ENCODE measurements at regions not wholly inside any gene's neighbourhood (a gene's known extent, or its start where the extent isn't known, plus 50 kb on each side); places are given as distances from the start of the nearest gene placed in this dataset.

GRCh38 chr21:23541571-23541970 lies 2065.7 kb downstream of the MRPL39 start:
- no peak for DNase-seq (ENCODE audit: low read depth in 4 of 4, low spot score in 1 of 4)

DNA sequence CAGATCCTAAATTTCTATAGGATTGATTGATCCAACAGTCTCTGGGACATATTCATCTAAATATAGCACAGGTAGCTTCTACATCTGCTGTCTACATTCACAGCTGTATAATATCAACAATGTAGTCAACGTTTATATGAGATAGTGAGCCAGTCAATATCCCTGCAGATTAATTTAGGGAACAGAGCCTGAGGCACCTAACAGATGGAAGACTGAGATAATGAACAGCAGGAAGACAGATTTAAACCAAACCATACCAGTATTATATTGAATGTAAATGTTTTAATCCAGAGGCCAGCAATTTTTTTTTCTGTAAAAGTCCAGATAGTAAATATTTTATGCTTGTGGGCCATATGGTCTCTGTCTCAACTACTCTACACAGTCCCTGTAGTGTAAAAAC lies 2072.4 kb downstream of the MRPL39 start:
- DNase-seq (ENCODE audit: low read depth in 4 of 4, low spot score in 1 of 4), result no peak

- DNase-seq (ENCODE audit: low read depth in 4 of 4, low spot score in 1 of 4), result no peak
Measured at GRCh38 chr21:23531444-23531843, 2075.8 kb downstream of the MRPL39 start.

DNA sequence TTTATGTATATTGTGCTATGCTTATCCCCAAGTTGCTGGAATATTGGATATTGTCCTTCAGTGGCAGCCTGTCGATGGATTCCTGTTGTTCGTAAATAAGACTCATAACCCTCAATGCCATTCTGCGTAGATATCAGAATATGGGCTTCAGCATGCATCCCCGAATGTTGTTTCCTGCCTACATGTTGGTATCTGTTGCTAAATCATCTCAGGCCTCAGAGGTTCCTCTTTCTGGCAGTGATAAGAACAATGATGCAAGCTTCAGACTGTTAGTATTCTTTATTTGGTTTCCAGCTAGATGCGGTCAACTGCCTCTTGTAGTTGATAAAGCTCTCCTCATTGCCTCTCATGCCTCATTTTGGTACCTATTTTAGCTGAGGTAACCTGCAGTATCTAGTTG lies 2082.6 kb downstream of the MRPL39 start:
- DNase-seq (ENCODE audit: low read depth in 4 of 4, low spot score in 1 of 4), result no peak

DNA sequence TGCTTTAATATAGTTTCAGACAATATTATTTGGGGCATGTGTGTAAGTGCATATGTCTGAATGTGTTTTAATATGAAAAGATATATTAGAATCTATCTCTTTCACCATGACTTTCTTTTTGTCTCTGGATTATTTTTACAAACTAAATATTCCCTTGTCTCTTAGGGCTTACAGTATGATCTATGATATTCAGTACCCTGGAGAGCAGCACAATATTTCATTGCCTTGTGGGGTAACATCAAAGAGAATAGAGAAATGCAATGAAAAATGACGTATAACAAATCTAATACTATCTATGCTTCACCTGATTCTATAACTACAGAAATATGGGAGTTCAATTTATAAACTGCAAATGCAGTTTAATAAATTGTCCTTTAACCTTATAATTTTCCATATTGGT lies 2084.5 kb downstream of the MRPL39 start:
- DNase-seq (ENCODE audit: low read depth in 4 of 4, low spot score in 1 of 4), result no peak

- no peak for DNase-seq (ENCODE audit: low read depth in 4 of 4, low spot score in 1 of 4)
Measured at GRCh38 chr21:23507501-23507900, 2099.8 kb downstream of the MRPL39 start.

DNA sequence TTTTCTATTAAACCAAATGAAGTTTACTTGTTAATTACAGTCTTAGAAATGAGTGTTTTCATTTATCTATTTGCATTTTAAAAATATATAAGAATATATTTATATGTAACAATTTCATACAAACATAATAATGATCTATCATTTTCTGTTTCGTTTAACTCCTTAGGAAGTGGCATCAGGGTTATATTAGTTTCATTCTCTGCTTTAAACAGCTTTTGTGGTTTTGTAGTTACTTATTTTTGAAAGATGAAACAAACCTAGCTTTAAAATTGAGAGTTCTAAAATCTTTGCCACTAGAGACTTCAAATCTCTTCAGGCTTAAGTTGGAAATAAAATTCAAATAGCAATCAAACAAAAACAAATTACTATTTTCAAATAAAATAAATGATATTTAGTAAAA lies 2110.6 kb downstream of the MRPL39 start:
- no peak for DNase-seq (ENCODE audit: low read depth in 4 of 4, low spot score in 1 of 4)

GRCh38 chr21:23488245-23488644 lies 2119.0 kb downstream of the MRPL39 start:
- no peak for DNase-seq (ENCODE audit: low read depth in 4 of 4, low spot score in 1 of 4)

DNA sequence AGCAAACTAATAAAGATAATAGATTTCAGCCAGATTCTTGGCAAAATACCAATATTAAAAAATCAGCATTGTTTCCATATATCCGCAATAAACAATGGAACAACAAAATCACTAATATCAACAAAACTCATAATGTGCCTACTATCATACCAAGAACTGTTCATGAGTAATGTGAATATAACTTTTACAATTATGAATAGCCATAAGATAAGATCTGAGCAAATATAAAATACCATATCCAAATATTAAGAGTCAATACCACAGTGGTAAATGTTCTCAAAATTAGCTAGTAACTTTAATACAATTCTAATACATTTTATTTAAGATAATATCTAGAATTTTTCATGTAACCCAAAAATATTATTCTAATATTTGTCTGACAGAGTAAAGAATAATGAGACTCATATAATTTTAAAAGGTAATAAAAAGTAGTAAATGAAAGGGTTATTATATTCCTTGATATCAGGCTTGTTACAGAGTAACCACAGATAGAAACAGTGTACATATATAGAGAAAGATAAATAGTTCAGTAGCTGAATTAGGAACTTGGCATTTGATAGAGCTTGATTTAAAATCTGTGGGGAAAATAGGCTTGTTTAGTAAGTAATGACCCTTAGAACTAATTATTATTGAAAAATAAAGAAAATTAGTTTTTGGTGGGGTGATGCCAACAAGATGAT lies 2126.6 kb downstream of the MRPL39 start:
- DNase-seq (ENCODE audit: low read depth in 4 of 4, low spot score in 1 of 4), result no peak

DNA sequence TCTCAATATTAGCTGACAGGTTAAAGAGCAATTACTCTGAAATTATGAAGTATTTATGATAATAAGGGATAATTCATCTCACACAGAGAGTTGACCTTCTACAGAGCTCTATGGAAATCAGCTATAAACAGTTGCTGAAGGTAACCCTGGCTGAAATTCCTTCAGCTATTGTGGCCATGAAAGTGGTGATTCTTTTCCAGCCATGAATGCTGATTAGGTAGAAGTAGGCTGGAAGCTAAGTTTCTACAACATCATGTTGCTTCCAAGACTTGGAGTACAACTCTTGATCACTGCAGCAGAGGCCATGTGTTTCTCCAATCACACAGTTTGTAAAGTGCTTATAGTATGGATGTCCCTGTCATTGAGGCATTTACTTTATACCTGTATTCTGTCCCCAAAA lies 2128.9 kb downstream of the MRPL39 start:
- DNase-seq (ENCODE audit: low read depth in 4 of 4, low spot score in 1 of 4), result no peak

- no peak for DNase-seq (ENCODE audit: low read depth in 4 of 4, low spot score in 1 of 4)
Measured at GRCh38 chr21:23475281-23476219, 2131.7 kb downstream of the MRPL39 start.

DNA sequence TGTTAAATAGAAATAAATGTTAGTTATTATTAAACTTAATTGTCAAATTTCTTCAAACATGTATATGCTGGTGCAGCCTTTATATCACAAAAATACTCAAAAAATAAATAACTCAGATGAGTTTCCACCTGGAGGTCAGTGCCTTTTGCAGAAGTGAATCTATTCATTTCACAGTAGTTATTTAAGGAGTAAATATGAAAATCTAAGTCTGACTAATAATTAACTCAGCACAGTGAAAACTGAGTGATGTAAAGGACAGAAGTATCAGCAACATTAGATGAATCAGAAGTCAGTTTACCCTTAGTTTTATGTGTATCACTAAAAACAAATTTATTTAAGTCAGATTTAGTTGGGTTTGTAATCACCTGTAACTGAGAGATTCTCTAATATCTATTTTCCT lies 2135.4 kb downstream of the MRPL39 start:
- DNase-seq (ENCODE audit: low read depth in 4 of 4, low spot score in 1 of 4), result no peak

DNA sequence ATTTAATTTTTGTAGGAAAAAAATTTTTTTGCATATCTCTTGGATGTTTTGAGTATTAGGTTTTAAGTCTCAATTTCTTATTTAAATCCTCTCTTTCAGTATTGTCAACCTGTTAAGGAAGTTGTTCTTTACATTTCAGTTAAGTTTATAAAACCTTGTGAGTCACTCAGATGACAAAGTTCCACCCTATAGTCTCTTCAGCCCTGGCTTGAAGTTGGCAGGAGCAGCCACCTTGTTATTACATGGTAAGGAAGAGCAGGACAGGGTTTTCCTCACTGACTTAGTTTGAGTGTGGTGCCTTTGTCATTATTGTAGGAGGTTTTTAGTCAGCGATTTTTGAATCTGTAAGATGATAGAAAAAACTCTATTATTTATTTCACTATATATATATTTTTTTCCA lies 2143.9 kb downstream of the MRPL39 start:
- no peak for DNase-seq (ENCODE audit: low read depth in 4 of 4, low spot score in 1 of 4)

DNA sequence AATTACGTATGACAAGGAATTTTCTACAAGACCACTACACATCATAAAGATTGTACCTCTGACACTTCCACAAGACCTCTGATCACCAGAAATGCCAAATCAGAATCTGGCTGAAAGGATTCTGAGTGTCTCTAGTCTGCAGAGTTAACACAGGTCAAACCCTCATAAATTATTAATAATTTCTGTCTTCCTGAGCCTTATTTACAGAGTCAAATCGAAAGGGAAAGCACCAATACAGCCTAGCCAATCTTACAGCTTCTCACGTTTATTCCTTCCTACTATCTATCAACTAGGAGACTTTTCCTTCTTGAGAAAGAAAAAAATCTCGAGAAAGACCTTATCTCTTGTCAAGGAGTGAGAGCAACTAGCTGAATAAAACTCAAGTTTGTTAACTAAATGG lies 2151.6 kb downstream of the MRPL39 start:
- no peak for DNase-seq (ENCODE audit: low read depth in 4 of 4, low spot score in 1 of 4)

- DNase-seq (ENCODE audit: low read depth in 4 of 4, low spot score in 1 of 4), result no peak
Measured at GRCh38 chr21:23452384-23453083, 2154.7 kb downstream of the MRPL39 start.

GRCh38 chr21:23445307-23445706 lies 2162.0 kb downstream of the MRPL39 start:
- DNase-seq (ENCODE audit: low read depth in 4 of 4, low spot score in 1 of 4), result no peak

GRCh38 chr21:23438081-23438480 lies 2169.2 kb downstream of the MRPL39 start:
- no peak for DNase-seq (ENCODE audit: low read depth in 4 of 4, low spot score in 1 of 4)

DNA sequence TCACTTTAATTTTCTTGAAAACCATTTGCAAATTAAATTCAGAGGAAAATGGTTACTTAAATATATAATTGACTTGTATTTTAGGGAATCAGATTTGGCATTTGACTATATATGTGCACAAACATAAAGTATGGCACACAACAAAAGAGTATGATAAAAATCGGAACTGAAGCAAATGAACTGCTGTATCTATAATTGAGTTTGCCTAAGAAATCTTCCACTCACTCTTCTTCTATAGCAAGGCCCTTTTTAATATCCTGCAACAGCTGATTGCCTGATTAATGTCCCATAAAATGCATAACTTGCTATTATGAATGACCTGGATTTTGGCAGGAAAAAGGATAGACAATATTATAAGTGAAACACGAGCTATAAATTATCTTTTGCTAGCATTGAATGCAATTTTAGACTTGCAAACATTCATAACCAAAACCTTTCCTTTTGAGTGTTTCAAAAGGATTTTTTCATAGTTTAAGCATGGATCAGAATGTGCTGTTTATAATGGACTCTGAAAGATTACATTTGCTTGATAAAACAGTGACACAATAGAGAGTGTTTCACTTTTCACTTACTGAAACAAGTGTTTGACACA lies 2204.3 kb downstream of the MRPL39 start:
- no peak for DNase-seq (ENCODE audit: low read depth in 4 of 4, low spot score in 1 of 4)

DNA sequence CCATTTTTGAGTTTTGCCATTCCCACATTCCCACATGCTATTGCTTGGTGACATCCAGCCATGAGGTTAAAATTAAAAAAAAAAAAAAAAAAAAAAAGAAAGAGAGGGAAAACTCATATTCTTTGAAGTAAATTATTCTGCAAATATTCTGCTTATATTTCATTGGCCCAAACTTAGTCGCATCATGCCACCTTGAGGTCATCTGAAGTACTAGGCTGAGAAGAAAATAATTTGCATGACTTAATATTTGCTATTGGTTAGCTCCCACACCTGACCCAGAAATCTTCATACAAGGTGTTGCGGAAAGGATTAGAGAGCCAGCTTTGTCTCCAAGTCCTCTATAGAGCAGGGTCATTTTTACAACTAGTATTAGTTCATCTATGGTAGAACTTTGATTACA lies 2206.0 kb downstream of the MRPL39 start:
- no peak for DNase-seq (ENCODE audit: low read depth in 4 of 4, low spot score in 1 of 4)

DNA sequence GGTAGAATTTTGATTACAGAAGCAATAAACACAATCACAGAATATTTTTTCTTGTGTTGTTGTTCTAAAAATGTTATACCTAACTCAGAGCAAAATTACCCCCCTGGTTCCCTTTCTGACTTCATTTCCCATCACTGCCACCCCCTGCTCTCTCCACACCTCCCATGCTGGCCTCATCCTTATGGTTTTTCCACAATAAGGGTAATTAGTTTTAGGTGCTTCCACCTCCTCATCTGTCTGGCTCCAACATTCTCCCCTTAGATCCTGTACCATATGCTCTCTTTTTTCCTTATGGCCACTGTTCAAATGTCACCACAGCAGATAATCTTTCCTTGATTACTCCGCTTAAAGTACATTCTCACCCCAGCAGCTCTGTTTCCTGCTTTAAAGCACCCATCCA lies 2208.6 kb downstream of the MRPL39 start:
- no peak for DNase-seq (ENCODE audit: low read depth in 4 of 4, low spot score in 1 of 4)

GRCh38 chr21:23394458-23394857 lies 2212.8 kb downstream of the MRPL39 start:
- DNase-seq (ENCODE audit: low read depth in 4 of 4, low spot score in 1 of 4), result no peak

- DNase-seq (ENCODE audit: low read depth in 4 of 4, low spot score in 1 of 4), result no peak
Measured at GRCh38 chr21:23384679-23385078, 2222.6 kb downstream of the MRPL39 start.
